Gastrocnemius medialis (tissue), 4 donors: ENCODE measurements at regions not wholly inside any gene's neighbourhood (a gene's known extent, or its start where the extent isn't known, plus 50 kb on each side); places are given as distances from the start of the nearest gene placed in this dataset.

Experiments
- ATAC-seq, 2 donors: fragments of 150-250 bp; one replicate each; pipeline ENCODE4 v1.9.1; 2016
- DNase-seq, 2 donors: peaks; one replicate each; pipeline ENCODE4 v3.0.0-alpha.2; 2019
- H3K27ac ChIP-seq, 4 donors: fragments of 200-600 bp; sonication (generic); 1 replicate in 1 of 4; 2 replicates in 3 of 4; pipeline ENCODE4 v1.5.1; 2016 to 2018; ENCODE audit warnings: mild to moderate bottlenecking in 2 of 4, moderate library complexity in 1 of 4
- H3K27me3 ChIP-seq, 3 donors: fragments of 200-600 bp; sonication (generic) in 2 of 3; 1 replicate in 1 of 3; 2 replicates in 2 of 3; pipeline versions ENCODE4 v1.5.1 to v1.6.0; 2016 to 2019; ENCODE audit warnings: mild to moderate bottlenecking in 1 of 3, moderate library complexity in 1 of 3
- H3K36me3 ChIP-seq, 2 donors: fragments of 200-600 bp; sonication (generic) in 1 of 2; one replicate each; pipeline ENCODE4 v1.5.1; 2017 to 2018
- H3K4me1 ChIP-seq, 2 donors: fragments of 200-600 bp; sonication (generic) in 1 of 2; one replicate each; pipeline ENCODE4 v1.5.1; 2016 to 2017; ENCODE audit warnings: mild to moderate bottlenecking in 2 of 2
- H3K4me3 ChIP-seq, 4 donors: fragments of 200-600 bp; sonication (generic) in 3 of 4; 1 replicate in 1 of 4; 2 replicates in 3 of 4; pipeline ENCODE4 v1.5.1; 2016 to 2019; ENCODE audit warnings: mild to moderate bottlenecking in 2 of 4
- H3K9me3 ChIP-seq, 3 donors: fragments of 200-600 bp; sonication (generic) in 2 of 3; 1 replicate in 1 of 3; 2 replicates in 2 of 3; pipeline ENCODE4 v1.5.1; 2016 to 2019
- CTCF ChIP-seq, 5 experiments: fragments of 450-650 bp in 3 of 5; fragments of 200-600 bp in 2 of 5; sonication (generic) in 2 of 5; IDR thresholded peaks in 4 of 5; conservative IDR thresholded peaks in 1 of 5; 1 replicate in 4 of 5; 2 replicates in 1 of 5; pipeline ENCODE4 v1.5.1; 2016 to 2019; ENCODE audit warnings: antibody characterized with exemption in 5 of 5, mild to moderate bottlenecking in 3 of 5, moderate library complexity in 3 of 5
- POLR2A ChIP-seq, 2 donors: fragments of 450-650 bp; IDR thresholded peaks; one replicate each; pipeline ENCODE4 v1.6.1; 2017; ENCODE audit warnings: antibody characterized with exemption in 2 of 2, mild to moderate bottlenecking in 2 of 2, moderate library complexity in 2 of 2
- in situ Hi-C, 4 donors: fragments of 200-750 bp; cut with MboI; loops; one replicate each; pipeline versions ENCODE4 v1.15.0 to v1.8.0; 2017; ENCODE audit warnings: low sequenced_read_pairs in 4 of 4
- intact Hi-C: fragments of 100-400 bp; cut with DNase I; formaldehyde crosslinking; loops from one replicate; pipeline ENCODE4 v1.15.1; 2023; ENCODE audit warnings: low total_unique reads

- Histone ChIP-seq H3K9me3 (no peaks in the 10 kb centered on the region), H3K27me3 (peaks cover 0 to 3% (median 0%) of the 10 kb centered on the region in 3 donors), H3K4me1 (peaks cover 0 to 2% of the 10 kb centered on the region in 2 donors), H3K36me3 (no peaks in the 10 kb centered on the region), H3K27ac (no peak overlapping the region), H3K4me3 (no peak overlapping the region)
- DNase-seq (no peak), ATAC-seq (no peak)
- no peak for TF ChIP-seq POLR2A (IDR thresholded peaks at IDR 0.05)
- TF ChIP-seq CTCF (IDR thresholded peaks at IDR 0.05 in 4 of 5, conservative IDR thresholded peaks at IDR 0.05 in 1 of 5) = no peak
- intact Hi-C loops = no loop called here
- in situ Hi-C loops = no loop called here
These were observed 434.4 kb upstream of the ZFHX3 start for GRCh38 chr16:73482310-73482709.

- Histone ChIP-seq H3K36me3 (no peaks in the 10 kb centered on the region), H3K27ac (no peak overlapping the region), H3K4me1 (peaks cover 0 to 2% of the 10 kb centered on the region in 2 donors), H3K27me3 (peaks cover 0 to 3% (median 0%) of the 10 kb centered on the region in 3 donors), H3K4me3 (no peak overlapping the region), H3K9me3 (no peaks in the 10 kb centered on the region)
- TF ChIP-seq CTCF (IDR thresholded peaks at IDR 0.05 in 4 of 5, conservative IDR thresholded peaks at IDR 0.05 in 1 of 5) = no peak
- no peak for TF ChIP-seq POLR2A (IDR thresholded peaks at IDR 0.05)
- intact Hi-C loops (no loop called here), in situ Hi-C loops (no loop called here)
- DNase-seq (no peak), ATAC-seq (no peak)
These were observed 432.5 kb upstream of the ZFHX3 start for GRCh38 chr16:73480381-73480780.

- H3K9me3 ChIP-seq = no peaks in the 10 kb centered on the region
- no peaks in the 10 kb centered on the region for H3K27me3 ChIP-seq
- intact Hi-C loops = no loop called here
- TF ChIP-seq POLR2A (IDR thresholded peaks at IDR 0.05) (no peak), CTCF (IDR thresholded peaks at IDR 0.05 in 4 of 5, conservative IDR thresholded peaks at IDR 0.05 in 1 of 5) (no peak)
- H3K36me3 ChIP-seq = no peaks in the 10 kb centered on the region
- H3K4me3 ChIP-seq = no peak overlapping the region
- H3K4me1 ChIP-seq = no peaks in the 10 kb centered on the region
- DNase-seq (no peak), ATAC-seq (no peak)
- in situ Hi-C loops = no loop called here
- H3K27ac ChIP-seq = no peak overlapping the region
These were observed 425.8 kb upstream of the ZFHX3 start for GRCh38 chr16:73473713-73474112.

- ATAC-seq = no peak
- no peak overlapping the region for H3K4me3 ChIP-seq
- TF ChIP-seq CTCF (IDR thresholded peaks at IDR 0.05 in 4 of 5, conservative IDR thresholded peaks at IDR 0.05 in 1 of 5) = no peak
- no peaks in the 10 kb centered on the region for H3K9me3 ChIP-seq
- H3K36me3 ChIP-seq = no peaks in the 10 kb centered on the region
- intact Hi-C loops = no loop called here
- DNase-seq = no peak
- in situ Hi-C loops = no loop called here
- peaks cover 0 to 3% (median 0%) of the 10 kb centered on the region in 3 donors for H3K27me3 ChIP-seq
- H3K27ac ChIP-seq = no peak overlapping the region
- no peaks in the 10 kb centered on the region for H3K4me1 ChIP-seq
These were observed 416.9 kb upstream of the ZFHX3 start for GRCh38 chr16:73464834-73465233.

GRCh38 chr16:73459586-73459985 is 411.7 kb upstream of the ZFHX3 start:
- no peaks in the 10 kb centered on the region for H3K27me3 ChIP-seq
- in situ Hi-C loops = no loop called here
- H3K9me3 ChIP-seq = no peaks in the 10 kb centered on the region
- ATAC-seq (no peak), DNase-seq (no peak)
- H3K4me3 ChIP-seq = no peak overlapping the region
- no peak for TF ChIP-seq POLR2A (IDR thresholded peaks at IDR 0.05)
- TF ChIP-seq CTCF (IDR thresholded peaks at IDR 0.05 in 4 of 5, conservative IDR thresholded peaks at IDR 0.05 in 1 of 5) = no peak
- no peak overlapping the region for H3K27ac ChIP-seq
- H3K4me1 ChIP-seq = no peaks in the 10 kb centered on the region
- intact Hi-C loops = no loop called here
- H3K36me3 ChIP-seq = no peaks in the 10 kb centered on the region
